Hematopoietic multipotent progenitor cell (in vitro differentiated cells): ENCODE measurements at regions not wholly inside any gene's neighbourhood (a gene's known extent, or its start where the extent isn't known, plus 50 kb on each side); places are given as distances from the start of the nearest gene placed in this dataset.
"Not testable (repeated sequence)": the region's sequence is repeated elsewhere in the genome, so short reads cannot be mapped to it uniquely, and the experiment has no call there.

ENCODE experiments used
- DNase-seq, 3 donors: peaks; one replicate each; pipeline ENCODE4 v3.0.0-alpha.2; 2011 to 2015; ENCODE audit warnings: low read depth in 2 of 3, low spot score in 2 of 3

DNA sequence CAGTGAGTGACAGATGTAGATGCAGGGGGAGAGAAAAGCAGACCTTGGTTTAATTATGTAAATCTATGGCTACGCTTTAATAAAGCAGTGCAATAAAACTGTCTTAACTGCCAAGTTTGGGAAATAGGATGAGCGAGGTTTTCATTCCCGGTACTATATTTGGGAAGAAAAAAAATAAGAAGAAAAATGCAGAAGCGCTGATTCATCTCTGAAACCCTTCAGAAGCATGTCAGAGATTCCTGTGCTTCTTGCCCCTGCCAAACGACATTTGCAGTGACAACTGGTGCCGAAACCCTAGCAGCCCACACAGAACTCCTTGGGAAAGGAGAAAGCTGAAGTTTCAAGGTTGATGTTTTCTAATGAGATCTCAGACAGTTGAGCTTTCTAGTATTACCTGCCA is 380.7 kb downstream of the REEP3 start:
- DNase-seq, result no peak

GRCh38 chr10:63910806-63911205 is 389.6 kb downstream of the REEP3 start:
- DNase-seq, result no peak

- no peak for DNase-seq
Observed at GRCh38 chr10:63915240-63915639, 394.0 kb downstream of the REEP3 start.

- no peak for DNase-seq
Observed at GRCh38 chr10:63917363-63917762, 396.2 kb downstream of the REEP3 start.

DNA sequence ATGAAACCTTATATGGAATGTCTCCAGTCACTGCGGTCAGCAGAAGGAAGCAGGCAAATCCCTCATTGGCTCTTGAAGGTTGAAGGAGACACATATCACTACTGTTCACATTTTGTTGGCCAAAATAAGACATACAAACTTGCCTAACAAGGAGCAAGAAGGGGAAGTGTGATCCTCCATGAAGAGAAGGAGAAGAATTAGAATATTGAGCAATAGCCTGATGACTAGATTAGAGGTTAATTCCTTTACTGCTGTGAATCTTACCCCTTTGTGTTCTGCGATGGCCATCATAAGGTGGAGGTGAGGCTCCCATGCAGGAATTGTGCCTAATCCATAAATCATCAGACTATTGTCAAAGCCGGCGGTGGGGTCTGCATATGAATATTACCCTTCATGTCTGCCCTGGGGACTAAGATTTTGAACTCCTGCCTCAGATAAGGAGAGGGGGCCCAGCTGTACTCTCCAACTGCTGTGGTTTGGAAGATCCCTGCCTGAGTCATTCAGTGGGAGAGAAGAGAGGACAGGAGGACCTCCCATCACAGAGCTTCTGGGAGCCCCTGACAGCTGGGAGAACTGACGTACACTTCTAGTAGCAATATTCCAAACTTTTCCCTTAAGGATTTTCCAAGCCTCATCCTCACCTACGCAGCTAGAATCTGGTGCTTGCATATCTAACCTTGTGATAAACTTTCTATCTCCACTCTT is 398.5 kb downstream of the REEP3 start:
- DNase-seq, result no peak

DNA sequence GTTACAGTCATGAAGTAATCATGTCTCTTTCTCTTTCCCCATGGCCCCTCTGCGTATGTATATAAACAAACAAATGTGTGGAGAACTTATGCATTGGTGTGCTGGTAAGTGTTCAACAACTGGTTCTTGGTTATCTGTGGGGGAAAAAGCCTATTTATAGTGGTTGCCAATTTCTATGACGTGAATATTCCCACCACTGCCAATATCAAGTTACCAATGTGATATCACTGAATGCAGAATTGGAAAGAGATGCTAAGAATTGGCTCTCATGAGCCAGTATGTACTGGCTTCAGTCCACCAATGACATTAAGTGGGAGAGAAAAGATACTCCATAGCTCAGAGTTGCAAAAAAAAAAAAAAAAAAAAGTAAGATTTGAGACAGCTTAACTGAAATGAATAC is 399.7 kb downstream of the REEP3 start:
- no peak for DNase-seq

GRCh38 chr10:63921908-63922467 is 400.8 kb downstream of the REEP3 start:
- DNase-seq, result no peak

- no peak for DNase-seq
Observed at GRCh38 chr10:63922468-63923284, 401.5 kb downstream of the REEP3 start.

GRCh38 chr10:63929831-63930467 is 408.7 kb downstream of the REEP3 start:
- no peak for DNase-seq

GRCh38 chr10:63930584-63930983 is 409.4 kb downstream of the REEP3 start:
- no peak for DNase-seq

DNA sequence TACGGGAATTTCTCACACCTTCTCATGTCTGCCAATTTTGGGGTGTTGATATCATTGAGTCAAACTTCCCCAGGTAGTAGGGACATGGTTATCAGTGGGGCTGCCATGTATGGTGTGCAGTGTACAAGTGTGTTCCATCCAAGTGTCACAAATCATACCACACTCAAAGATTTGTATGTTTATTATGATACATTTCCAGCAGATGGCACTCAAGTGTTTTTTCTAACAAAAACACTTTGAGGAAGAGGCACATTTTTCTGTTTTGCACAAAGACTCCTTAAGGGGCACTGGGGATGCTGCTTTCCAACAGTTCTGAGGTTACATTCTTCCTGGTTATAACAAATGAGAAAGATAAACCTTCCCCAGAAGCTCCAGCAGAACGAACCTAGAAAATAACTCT is 414.5 kb downstream of the REEP3 start:
- DNase-seq, result peak in 1 of 3 donors; percentile 15

DNA sequence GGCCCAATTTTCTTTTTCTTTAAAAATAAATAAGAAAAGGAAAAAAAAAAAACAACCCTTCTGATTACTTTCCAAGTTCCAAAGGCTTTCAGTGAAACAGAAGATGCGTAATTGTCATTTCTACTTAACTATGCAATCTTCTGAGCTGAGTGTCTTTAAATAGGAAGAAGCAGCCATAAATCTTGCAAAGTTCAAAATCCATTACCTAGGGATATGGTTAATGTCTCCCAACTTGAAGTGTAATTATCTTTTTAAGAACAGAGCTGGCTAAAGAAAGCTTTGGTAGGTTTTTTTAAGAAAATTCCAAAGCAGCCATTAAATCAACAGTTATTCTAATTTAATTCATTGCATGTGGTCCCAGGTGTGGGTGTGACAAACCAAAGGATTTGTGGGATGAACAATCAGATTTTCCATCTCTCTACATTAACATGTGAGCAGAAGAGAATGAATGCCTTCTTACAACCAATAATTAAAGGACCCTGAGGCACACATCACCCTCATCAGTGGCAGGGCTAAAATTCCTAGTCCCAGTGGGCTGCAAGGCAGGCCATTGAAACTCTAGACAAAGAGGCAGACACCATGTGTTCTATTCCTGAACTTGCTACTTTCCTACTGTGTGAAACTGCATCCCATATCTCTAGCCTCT is 419.2 kb downstream of the REEP3 start:
- no peak for DNase-seq

- no peak for DNase-seq
Observed at GRCh38 chr10:63964406-63964805, 443.2 kb downstream of the REEP3 start.

DNA sequence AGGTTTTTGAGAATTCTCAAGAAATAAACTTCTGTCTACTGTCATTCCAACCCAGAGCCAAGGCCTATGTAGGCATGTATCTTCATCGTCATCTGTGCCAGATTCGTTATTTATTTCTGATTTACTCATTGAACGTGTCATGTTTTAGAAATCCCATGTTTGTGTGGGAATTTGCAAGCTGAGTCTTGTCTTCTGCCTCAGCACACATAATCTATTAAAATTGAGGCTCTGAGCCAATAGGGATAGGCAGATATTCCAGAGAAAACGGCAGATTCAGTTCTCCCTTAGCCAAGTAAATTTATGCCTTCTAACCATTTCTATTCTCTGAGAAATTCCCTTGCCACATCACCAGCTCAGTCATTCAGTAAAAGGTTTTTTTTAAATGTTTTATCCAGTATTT is 444.6 kb downstream of the REEP3 start:
- DNase-seq, result no peak

- DNase-seq, result no peak
Observed at GRCh38 chr10:63972949-63973827, 452.0 kb downstream of the REEP3 start.

GRCh38 chr10:63976538-63976937 is 455.3 kb downstream of the REEP3 start:
- DNase-seq, result peak in 2 of 3 donors; percentile 11 to 51

GRCh38 chr10:63977329-63977923 is 456.2 kb downstream of the REEP3 start:
- peak in 2 of 3 donors; percentile 18 to 65 for DNase-seq

DNA sequence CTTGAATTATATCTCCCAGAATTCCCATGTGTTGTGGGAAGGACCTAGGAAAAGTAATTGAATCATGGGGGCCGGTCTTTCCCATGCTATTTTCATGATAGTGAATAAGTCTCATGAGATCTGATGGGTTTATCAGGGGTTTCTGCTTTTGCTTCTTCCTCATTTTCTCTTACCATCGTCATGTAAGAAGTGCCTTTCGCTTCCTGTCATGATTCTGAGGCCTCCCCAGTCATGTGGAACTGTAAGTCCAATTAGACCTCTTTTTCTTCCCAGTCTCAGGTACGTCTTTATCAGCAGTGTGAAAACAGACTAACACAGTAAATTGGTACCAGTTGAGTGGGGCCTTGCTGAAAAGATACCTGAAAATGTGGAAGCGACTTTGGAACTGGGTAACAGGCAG is 459.7 kb downstream of the REEP3 start:
- not testable (repeated sequence) for DNase-seq

DNA sequence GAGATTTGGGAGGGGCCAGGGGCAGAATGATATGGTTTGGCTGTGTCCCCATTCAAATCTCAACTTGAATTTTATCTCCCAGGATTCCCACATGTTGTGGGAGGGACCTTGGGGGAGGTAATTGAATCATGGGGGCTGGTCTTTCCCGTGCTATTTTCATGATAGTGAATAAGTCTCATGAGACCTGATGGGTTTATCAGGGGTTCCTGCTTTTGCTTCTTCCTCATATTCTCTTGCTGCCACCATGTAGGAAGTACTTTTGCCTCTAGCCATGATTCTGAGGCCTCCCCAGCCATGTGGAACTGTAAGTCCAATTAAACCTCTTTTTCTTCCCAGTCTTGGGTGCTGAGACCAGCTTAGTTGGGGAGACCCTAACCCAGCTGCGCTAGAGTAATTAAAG is 462.9 kb downstream of the REEP3 start:
- DNase-seq, result not testable (repeated sequence)
